Activated naive CD8-positive, alpha-beta T cell treated with anti-CD3 and anti-CD28 coated beads, Interleukin-2, amount 50 U/mL, for 24 hours (primary cell): ENCODE measurements at regions not wholly inside any gene's neighbourhood (a gene's known extent, or its start where the extent isn't known, plus 50 kb on each side); places are given as distances from the start of the nearest gene placed in this dataset.

Experiments
- ATAC-seq: fragments of 150-1000 bp; cut with Tn5 transposase; one replicate; pipeline ENCODE4 v1.10.0; 2021
- DNase-seq: peaks from one replicate; pipeline ENCODE4 v3.0.0; 2021
- H3K27ac Mint-ChIP-seq: one replicate; pipeline ENCODE4 v1.8.0; 2021; ENCODE audit warnings: mild to moderate bottlenecking, mixed read lengths
- H3K27me3 Mint-ChIP-seq: one replicate; pipeline ENCODE4 v1.8.0; 2021; ENCODE audit warnings: mixed read lengths
- H3K36me3 Mint-ChIP-seq: one replicate; pipeline ENCODE4 v1.8.0; 2021; ENCODE audit warnings: low read depth, mixed read lengths
- H3K4me1 Mint-ChIP-seq: one replicate; pipeline ENCODE4 v1.8.0; 2021; ENCODE audit warnings: mixed read lengths
- H3K4me3 Mint-ChIP-seq: one replicate; pipeline ENCODE4 v1.8.0; 2021; ENCODE audit warnings: mild to moderate bottlenecking, moderate library complexity, mixed read lengths
- H3K9me3 Mint-ChIP-seq: one replicate; pipeline ENCODE4 v1.8.0; 2021; ENCODE audit warnings: mixed read lengths

GRCh38 chr14:46384611-46385010 is 267.0 kb downstream of the RPL10L start:
- no peaks in the 10 kb centered on the region for H3K4me1 Mint-ChIP-seq
- peaks cover 7% of the 10 kb centered on the region for H3K9me3 Mint-ChIP-seq
- no peak overlapping the region for H3K27ac Mint-ChIP-seq
- H3K4me3 Mint-ChIP-seq: no peak overlapping the region
- ATAC-seq: no peak
- no peaks in the 10 kb centered on the region for H3K36me3 Mint-ChIP-seq
- DNase-seq: no peak
- no peaks in the 10 kb centered on the region for H3K27me3 Mint-ChIP-seq

- Mint-ChIP-seq H3K27me3 (no peaks in the 10 kb centered on the region), H3K27ac (no peak overlapping the region), H3K36me3 (no peaks in the 10 kb centered on the region), H3K4me3 (no peak overlapping the region), H3K4me1 (no peaks in the 10 kb centered on the region), H3K9me3 (no peaks in the 10 kb centered on the region)
- no peak for ATAC-seq
- DNase-seq: no peak
Observed at GRCh38 chr14:46381674-46382073, 269.9 kb downstream of the RPL10L start.

- no peak overlapping the region for H3K27ac Mint-ChIP-seq
- ATAC-seq (no peak), DNase-seq (no peak)
- H3K4me3 Mint-ChIP-seq: no peak overlapping the region
- peaks cover 31% of the 10 kb centered on the region for H3K9me3 Mint-ChIP-seq
- H3K4me1 Mint-ChIP-seq: no peaks in the 10 kb centered on the region
- H3K27me3 Mint-ChIP-seq: no peaks in the 10 kb centered on the region
- H3K36me3 Mint-ChIP-seq: no peaks in the 10 kb centered on the region
Observed at GRCh38 chr14:46378248-46378647, 273.3 kb downstream of the RPL10L start.

GRCh38 chr14:46377305-46377704 is 274.3 kb downstream of the RPL10L start:
- peaks cover 31% of the 10 kb centered on the region for H3K9me3 Mint-ChIP-seq
- no peak overlapping the region for H3K4me3 Mint-ChIP-seq
- no peak overlapping the region for H3K27ac Mint-ChIP-seq
- DNase-seq (no peak), ATAC-seq (no peak)
- no peaks in the 10 kb centered on the region for H3K27me3 Mint-ChIP-seq
- no peaks in the 10 kb centered on the region for H3K4me1 Mint-ChIP-seq
- H3K36me3 Mint-ChIP-seq: no peaks in the 10 kb centered on the region

- DNase-seq (no peak), ATAC-seq (no peak)
- Mint-ChIP-seq H3K27me3 (no peaks in the 10 kb centered on the region), H3K36me3 (no peaks in the 10 kb centered on the region), H3K4me3 (no peak overlapping the region), H3K4me1 (no peaks in the 10 kb centered on the region), H3K27ac (no peak overlapping the region), H3K9me3 (peaks cover 14% of the 10 kb centered on the region)
Observed at GRCh38 chr14:46369391-46369790, 282.2 kb downstream of the RPL10L start.

- Mint-ChIP-seq H3K4me3 (no peak overlapping the region), H3K27ac (no peak overlapping the region), H3K9me3 (peaks cover 4% of the 10 kb centered on the region), H3K27me3 (no peaks in the 10 kb centered on the region), H3K36me3 (no peaks in the 10 kb centered on the region), H3K4me1 (no peaks in the 10 kb centered on the region)
- no peak for ATAC-seq
- DNase-seq: no peak
Observed at GRCh38 chr14:46368275-46368674, 283.3 kb downstream of the RPL10L start.

- H3K4me3 Mint-ChIP-seq: no peak overlapping the region
- DNase-seq (no peak), ATAC-seq (no peak)
- no peaks in the 10 kb centered on the region for H3K4me1 Mint-ChIP-seq
- H3K36me3 Mint-ChIP-seq: no peaks in the 10 kb centered on the region
- H3K9me3 Mint-ChIP-seq: peaks cover 8% of the 10 kb centered on the region
- H3K27me3 Mint-ChIP-seq: no peaks in the 10 kb centered on the region
- H3K27ac Mint-ChIP-seq: no peak overlapping the region
Observed at GRCh38 chr14:46352844-46353243, 298.7 kb downstream of the RPL10L start.

- no peak overlapping the region for H3K27ac Mint-ChIP-seq
- no peak for ATAC-seq
- H3K36me3 Mint-ChIP-seq: no peaks in the 10 kb centered on the region
Observed at GRCh38 chr14:46344327-46344937, 307.1 kb downstream of the RPL10L start.

GRCh38 chr14:46325777-46326176 is 325.8 kb downstream of the RPL10L start:
- no peak overlapping the region for H3K4me3 Mint-ChIP-seq
- H3K4me1 Mint-ChIP-seq: no peaks in the 10 kb centered on the region
- H3K27ac Mint-ChIP-seq: no peak overlapping the region
- no peak for DNase-seq
- H3K9me3 Mint-ChIP-seq: no peaks in the 10 kb centered on the region
- no peak for ATAC-seq
- H3K36me3 Mint-ChIP-seq: no peaks in the 10 kb centered on the region
- H3K27me3 Mint-ChIP-seq: no peaks in the 10 kb centered on the region

More at GRCh38 chr14:46344327-46344937, 307.1 kb downstream of the RPL10L start:
- Mint-ChIP-seq H3K4me1 (no peaks in the 10 kb centered on the region), H3K4me3 (no peak overlapping the region), H3K9me3 (peaks cover 12% of the 10 kb centered on the region), H3K27me3 (no peaks in the 10 kb centered on the region)
- DNase-seq: no peak

GRCh38 chr14:46325157-46325556 is 326.4 kb downstream of the RPL10L start:
- H3K36me3 Mint-ChIP-seq: no peaks in the 10 kb centered on the region
- no peak for ATAC-seq
- no peak overlapping the region for H3K4me3 Mint-ChIP-seq
- no peaks in the 10 kb centered on the region for H3K4me1 Mint-ChIP-seq
- no peak for DNase-seq
- no peak overlapping the region for H3K27ac Mint-ChIP-seq
- H3K9me3 Mint-ChIP-seq: no peaks in the 10 kb centered on the region
- H3K27me3 Mint-ChIP-seq: no peaks in the 10 kb centered on the region

- DNase-seq: no peak
Observed at GRCh38 chr14:46323404-46323762, 328.2 kb downstream of the RPL10L start.

GRCh38 chr14:46322730-46323403 is 328.7 kb downstream of the RPL10L start:
- Mint-ChIP-seq H3K4me3 (no peak overlapping the region), H3K27me3 (no peaks in the 10 kb centered on the region), H3K27ac (no peak overlapping the region), H3K36me3 (no peaks in the 10 kb centered on the region), H3K4me1 (no peaks in the 10 kb centered on the region), H3K9me3 (no peaks in the 10 kb centered on the region)
- DNase-seq (no peak), ATAC-seq (no peak)

More at GRCh38 chr14:46323404-46323762, 328.2 kb downstream of the RPL10L start:
- no peak overlapping the region for H3K4me3 Mint-ChIP-seq
- no peak for ATAC-seq
- no peaks in the 10 kb centered on the region for H3K27me3 Mint-ChIP-seq
- no peaks in the 10 kb centered on the region for H3K9me3 Mint-ChIP-seq
- H3K27ac Mint-ChIP-seq: no peak overlapping the region
- H3K4me1 Mint-ChIP-seq: no peaks in the 10 kb centered on the region
- no peaks in the 10 kb centered on the region for H3K36me3 Mint-ChIP-seq

GRCh38 chr14:46322076-46322475 is 329.5 kb downstream of the RPL10L start:
- no peaks in the 10 kb centered on the region for H3K36me3 Mint-ChIP-seq
- ATAC-seq (no peak), DNase-seq (no peak)
- H3K4me3 Mint-ChIP-seq: no peak overlapping the region
- H3K27ac Mint-ChIP-seq: no peak overlapping the region
- H3K9me3 Mint-ChIP-seq: no peaks in the 10 kb centered on the region
- H3K27me3 Mint-ChIP-seq: no peaks in the 10 kb centered on the region
- H3K4me1 Mint-ChIP-seq: no peaks in the 10 kb centered on the region

GRCh38 chr14:46306267-46306666 is 345.3 kb downstream of the RPL10L start:
- Mint-ChIP-seq H3K9me3 (peaks cover 4% of the 10 kb centered on the region), H3K27ac (no peak overlapping the region), H3K4me3 (no peak overlapping the region), H3K27me3 (no peaks in the 10 kb centered on the region), H3K36me3 (no peaks in the 10 kb centered on the region), H3K4me1 (no peaks in the 10 kb centered on the region)
- ATAC-seq (no peak), DNase-seq (no peak)

GRCh38 chr14:46300765-46301164 is 350.8 kb downstream of the RPL10L start:
- Mint-ChIP-seq H3K27ac (no peak overlapping the region), H3K4me3 (no peak overlapping the region), H3K9me3 (peaks cover 22% of the 10 kb centered on the region), H3K36me3 (no peaks in the 10 kb centered on the region), H3K27me3 (no peaks in the 10 kb centered on the region), H3K4me1 (no peaks in the 10 kb centered on the region)
- no peak for ATAC-seq
- no peak for DNase-seq
